ENCODE measurements at regions not wholly inside any gene's neighbourhood (a gene's known extent, or its start where the extent isn't known, plus 50 kb on each side); places are given as distances from the start of the nearest gene placed in this dataset.

DNA sequence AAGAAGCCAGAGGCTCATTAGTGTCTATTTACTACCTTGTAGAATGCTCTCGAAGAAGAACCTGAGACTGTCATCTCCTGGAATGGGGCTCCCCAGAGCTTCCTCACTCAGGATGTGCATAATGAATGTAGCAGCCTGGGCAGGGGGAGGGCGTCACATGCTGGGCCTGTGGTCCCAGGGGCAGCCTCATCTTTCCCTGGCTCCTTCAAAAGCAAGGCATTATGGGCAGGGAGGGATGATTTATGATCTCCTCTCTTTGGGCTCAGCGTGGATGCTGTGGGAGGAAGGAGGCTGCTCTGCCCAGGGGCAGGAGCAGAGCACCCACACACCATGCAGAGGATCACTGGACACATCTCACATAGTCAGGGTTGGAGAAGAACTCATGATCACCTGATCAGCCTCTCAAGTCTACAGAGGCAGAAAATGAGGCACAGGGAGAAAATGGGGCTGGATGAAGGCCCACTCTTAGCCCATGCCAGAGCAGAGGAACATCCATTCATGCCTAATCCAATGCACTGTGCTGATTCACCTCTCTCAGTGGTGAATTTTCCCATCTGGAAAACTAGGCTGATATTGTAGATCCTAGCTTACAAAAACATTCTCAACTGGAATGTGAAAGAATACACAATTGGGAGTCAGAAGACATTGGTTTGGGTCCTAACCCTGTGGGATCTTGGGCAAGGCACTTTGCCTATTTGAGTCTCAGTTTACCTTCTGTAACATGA lies 173.7 kb downstream of the CARTPT start:
- DNase-seq (ENCODE audit: low spot score) = no peak
- TF ChIP-seq, protein P1, sequence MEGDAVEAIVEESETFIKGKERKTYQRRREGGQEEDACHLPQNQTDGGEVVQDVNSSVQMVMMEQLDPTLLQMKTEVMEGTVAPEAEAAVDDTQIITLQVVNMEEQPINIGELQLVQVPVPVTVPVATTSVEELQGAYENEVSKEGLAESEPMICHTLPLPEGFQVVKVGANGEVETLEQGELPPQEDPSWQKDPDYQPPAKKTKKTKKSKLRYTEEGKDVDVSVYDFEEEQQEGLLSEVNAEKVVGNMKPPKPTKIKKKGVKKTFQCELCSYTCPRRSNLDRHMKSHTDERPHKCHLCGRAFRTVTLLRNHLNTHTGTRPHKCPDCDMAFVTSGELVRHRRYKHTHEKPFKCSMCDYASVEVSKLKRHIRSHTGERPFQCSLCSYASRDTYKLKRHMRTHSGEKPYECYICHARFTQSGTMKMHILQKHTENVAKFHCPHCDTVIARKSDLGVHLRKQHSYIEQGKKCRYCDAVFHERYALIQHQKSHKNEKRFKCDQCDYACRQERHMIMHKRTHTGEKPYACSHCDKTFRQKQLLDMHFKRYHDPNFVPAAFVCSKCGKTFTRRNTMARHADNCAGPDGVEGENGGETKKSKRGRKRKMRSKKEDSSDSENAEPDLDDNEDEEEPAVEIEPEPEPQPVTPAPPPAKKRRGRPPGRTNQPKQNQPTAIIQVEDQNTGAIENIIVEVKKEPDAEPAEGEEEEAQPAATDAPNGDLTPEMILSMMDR (IDR thresholded peaks at IDR 0.05; ENCODE audit: extremely low read depth, missing control alignments) = no peak

GRCh38 chr5:71893451-71893850 lies 174.4 kb downstream of the CARTPT start:
- DNase-seq (ENCODE audit: low spot score) = no peak
- TF ChIP-seq, protein P1 (IDR thresholded peaks at IDR 0.05; ENCODE audit: extremely low read depth, missing control alignments) = no peak

GRCh38 chr5:71894091-71894490 lies 175.0 kb downstream of the CARTPT start:
- no peak for DNase-seq (ENCODE audit: low spot score)
- TF ChIP-seq, protein P1 (IDR thresholded peaks at IDR 0.05; ENCODE audit: extremely low read depth, missing control alignments) = no peak

DNA sequence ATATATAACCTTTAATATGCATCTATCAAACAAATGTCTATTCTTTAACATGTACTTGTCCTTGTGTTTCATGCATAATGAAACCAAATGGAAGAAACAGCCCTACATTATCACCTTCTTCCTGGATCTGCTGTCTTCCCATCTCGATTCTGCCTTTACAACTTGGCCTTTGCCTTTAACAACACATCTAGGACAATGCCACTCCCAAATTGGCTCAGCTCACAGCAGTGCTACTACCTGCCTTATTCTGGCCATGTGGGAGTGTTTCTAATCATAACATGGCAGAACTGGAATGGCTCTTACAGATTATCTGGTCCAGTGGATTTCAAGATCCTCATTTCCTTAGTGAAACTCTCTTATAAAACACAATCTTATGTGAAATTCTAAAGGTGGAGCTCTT lies 176.5 kb downstream of the CARTPT start:
- DNase-seq (ENCODE audit: low spot score) = no peak
- TF ChIP-seq, protein P1 (IDR thresholded peaks at IDR 0.05; ENCODE audit: extremely low read depth, missing control alignments) = no peak

DNA sequence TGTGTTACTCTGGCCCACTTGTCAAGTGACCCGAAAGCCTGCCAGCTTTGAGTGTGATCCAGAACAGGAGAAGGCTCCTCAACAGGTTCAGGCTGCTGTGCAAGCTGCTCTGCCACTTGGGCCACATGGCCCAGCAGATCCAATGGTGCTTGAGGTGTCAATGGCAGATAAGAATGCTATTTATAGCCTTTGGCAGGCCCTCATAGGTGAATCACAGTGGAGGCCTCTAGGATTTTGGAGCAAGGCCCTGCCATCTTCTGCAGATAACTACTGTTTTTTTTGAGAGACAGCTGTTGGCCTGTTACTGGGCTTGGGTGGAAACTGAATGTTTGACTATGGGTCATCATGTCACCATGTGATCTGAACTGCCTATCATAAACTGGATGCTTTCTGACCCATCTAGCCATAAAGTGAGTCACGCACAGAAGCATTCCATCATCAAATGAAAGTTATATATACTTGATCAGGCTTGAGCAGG lies 180.8 kb downstream of the CARTPT start:
- DNase-seq (ENCODE audit: low spot score) = no peak
- TF ChIP-seq, protein P1 (IDR thresholded peaks at IDR 0.05; ENCODE audit: extremely low read depth, missing control alignments) = no peak

GRCh38 chr5:71903808-71904207 lies 184.7 kb downstream of the CARTPT start:
- no peak for DNase-seq (ENCODE audit: low spot score)
- TF ChIP-seq, protein P1 (IDR thresholded peaks at IDR 0.05; ENCODE audit: extremely low read depth, missing control alignments) = no peak

DNA sequence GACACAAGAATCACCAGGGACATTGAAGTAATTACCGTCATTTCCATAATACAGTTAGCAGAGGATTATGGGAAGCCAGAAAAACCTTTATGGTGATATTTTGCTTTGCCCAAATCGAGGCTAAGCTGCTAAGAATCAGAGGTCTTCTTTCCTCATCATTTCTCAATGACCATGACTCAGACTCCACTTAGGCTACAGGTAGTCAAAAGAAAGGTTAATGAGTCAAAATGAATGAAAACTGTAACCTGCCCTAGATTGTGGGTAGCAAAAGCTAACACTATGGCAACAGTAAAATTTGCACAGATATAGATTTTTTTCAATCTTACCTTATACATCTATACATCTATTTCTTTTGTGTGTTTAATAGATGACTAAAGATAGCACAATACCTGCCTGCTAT lies 185.8 kb downstream of the CARTPT start:
- DNase-seq (ENCODE audit: low spot score) = no peak
- TF ChIP-seq, protein P1 (IDR thresholded peaks at IDR 0.05; ENCODE audit: extremely low read depth, missing control alignments) = no peak

All from GM20000 (cell line).